Left forelimb (tissue), 1 donor: ENCODE measurements at regions not wholly inside any gene's neighbourhood (a gene's known extent, or its start where the extent isn't known, plus 50 kb on each side); places are given as distances from the start of the nearest gene placed in this dataset.
"Not testable (repeated sequence)": the region's sequence is repeated elsewhere in the genome, so short reads cannot be mapped to it uniquely, and the experiment has no call there.

Source experiments
- DNase-seq: peaks from one replicate; pipeline ENCODE4 v3.0.0-alpha.2; 2018; ENCODE audit warnings: low spot score

- no peak for DNase-seq
Observed at GRCh38 chr22:26806445-26807175, 149.2 kb downstream of the MIAT start.

GRCh38 chr22:26811647-26811992 is 154.2 kb downstream of the MIAT start:
- DNase-seq = no peak

GRCh38 chr22:26812731-26813130 is 155.3 kb downstream of the MIAT start:
- DNase-seq = no peak

- no peak for DNase-seq
Observed at GRCh38 chr22:26816726-26817125, 159.3 kb downstream of the MIAT start.

GRCh38 chr22:26817926-26818325 is 160.5 kb downstream of the MIAT start:
- no peak for DNase-seq

GRCh38 chr22:26821854-26822253 is 164.5 kb downstream of the MIAT start:
- no peak for DNase-seq

GRCh38 chr22:26822313-26822712 is 164.9 kb downstream of the MIAT start:
- no peak for DNase-seq

- DNase-seq = no peak
Observed at GRCh38 chr22:26823966-26824365, 166.6 kb downstream of the MIAT start.

GRCh38 chr22:26825960-26826935 is 168.9 kb downstream of the MIAT start:
- no peak for DNase-seq

GRCh38 chr22:26827611-26828010 is 170.2 kb downstream of the MIAT start:
- no peak for DNase-seq

- no peak for DNase-seq
Observed at GRCh38 chr22:26828311-26828710, 170.9 kb downstream of the MIAT start.

GRCh38 chr22:26830837-26831236 is 173.4 kb downstream of the MIAT start:
- DNase-seq = no peak

- DNase-seq = no peak
Observed at GRCh38 chr22:26835023-26835422, 177.6 kb downstream of the MIAT start.

- DNase-seq = no peak
Observed at GRCh38 chr22:26835929-26836528, 178.6 kb downstream of the MIAT start.

- no peak for DNase-seq
Observed at GRCh38 chr22:26837784-26838470, 180.5 kb downstream of the MIAT start.

- DNase-seq = no peak
Observed at GRCh38 chr22:26838471-26838825, 181.1 kb downstream of the MIAT start.

- DNase-seq = no peak
Observed at GRCh38 chr22:26839216-26839615, 181.8 kb downstream of the MIAT start.

- DNase-seq = not testable (repeated sequence)
Observed at GRCh38 chr22:26840770-26841169, 183.4 kb downstream of the MIAT start.

GRCh38 chr22:26842103-26842502 is 184.7 kb downstream of the MIAT start:
- no peak for DNase-seq

GRCh38 chr22:26845021-26845743 is 187.8 kb downstream of the MIAT start:
- no peak for DNase-seq

GRCh38 chr22:26846076-26846475 is 188.7 kb downstream of the MIAT start:
- no peak for DNase-seq

GRCh38 chr22:26846645-26847044 is 189.3 kb downstream of the MIAT start:
- no peak for DNase-seq
